Osteoblast (primary cell): ENCODE measurements at regions not wholly inside any gene's neighbourhood (a gene's known extent, or its start where the extent isn't known, plus 50 kb on each side); places are given as distances from the start of the nearest gene placed in this dataset.

Experiments used
- DNase-seq: peaks from one replicate; pipeline ENCODE4 v3.0.0; 2011; ENCODE audit warnings: low spot score, mixed read lengths; ENCODE audit not compliant: insufficient read length; ENCODE audit errors: missing footprints
- H2AFZ ChIP-seq: 2 replicates; pipeline ENCODE4 v1.6.0; 2011; ENCODE audit warnings: mild to moderate bottlenecking, low read length
- H3K27ac ChIP-seq: 2 replicates; pipeline ENCODE4 v1.5.1; 2011; ENCODE audit warnings: mild to moderate bottlenecking, low read depth, low read length, moderate library complexity
- H3K27me3 ChIP-seq: 2 replicates; pipeline ENCODE4 v1.6.0; 2012; ENCODE audit warnings: mild to moderate bottlenecking, control low read depth, inconsistent platforms, low read length, moderate library complexity; ENCODE audit not compliant: insufficient read depth
- H3K36me3 ChIP-seq: 2 replicates; pipeline ENCODE4 v1.5.1; 2011; ENCODE audit warnings: mild to moderate bottlenecking, low read length, control low read depth, moderate library complexity; ENCODE audit not compliant: insufficient read depth
- H3K4me1 ChIP-seq: 2 replicates; pipeline ENCODE4 v1.5.1; 2011; ENCODE audit warnings: mild to moderate bottlenecking, low read length, control low read depth, moderate library complexity; ENCODE audit not compliant: insufficient read depth
- H3K4me2 ChIP-seq: 2 replicates; pipeline ENCODE4 v1.6.0; 2011; ENCODE audit warnings: mild to moderate bottlenecking, low read length; ENCODE audit not compliant: insufficient read depth
- H3K4me3 ChIP-seq: fragments of 200-600 bp; sonication (generic); 3 replicates; pipeline ENCODE4 v1.5.1; 2012; ENCODE audit warnings: mild to moderate bottlenecking, low read length, inconsistent platforms; ENCODE audit not compliant: insufficient read depth
- H3K79me2 ChIP-seq: 2 replicates; pipeline ENCODE4 v1.6.0; 2012; ENCODE audit warnings: mild to moderate bottlenecking, low read length, control low read depth, inconsistent platforms; ENCODE audit not compliant: insufficient read depth
- H3K9me3 ChIP-seq: 2 replicates; pipeline ENCODE4 v1.5.1; 2011; ENCODE audit warnings: low read depth, low read length, control low read depth
- H4K20me1 ChIP-seq: 2 replicates; pipeline ENCODE4 v1.6.0; 2012; ENCODE audit warnings: mild to moderate bottlenecking, low read length, control low read depth; ENCODE audit not compliant: insufficient read depth
- CTCF ChIP-seq: IDR thresholded peaks from 2 replicates; pipeline ENCODE4 v1.5.1; 2011; ENCODE audit warnings: mild to moderate bottlenecking, low read depth, low read length, moderate library complexity; ENCODE audit errors: extremely low read depth

- Histone ChIP-seq H3K27ac (no peak overlapping the region), H3K4me3 (no peak overlapping the region), H3K4me2 (no peak overlapping the region), H3K9me3 (no peaks in the 10 kb centered on the region), H3K27me3 (no peaks in the 10 kb centered on the region), H3K4me1 (no peaks in the 10 kb centered on the region), H3K79me2 (no peaks in the 10 kb centered on the region), H2AFZ (no peak overlapping the region), H4K20me1 (no peaks in the 10 kb centered on the region), H3K36me3 (no peaks in the 10 kb centered on the region)
- no peak for DNase-seq
- no peak for TF ChIP-seq CTCF
Observed at GRCh38 chr4:164229255-164229654, 524.7 kb upstream of the SMIM31 start.

- Histone ChIP-seq H3K9me3 (no peaks in the 10 kb centered on the region), H3K36me3 (no peaks in the 10 kb centered on the region), H2AFZ (no peak overlapping the region), H3K27ac (no peak overlapping the region), H3K4me2 (no peak overlapping the region), H4K20me1 (no peaks in the 10 kb centered on the region), H3K4me3 (no peak overlapping the region), H3K4me1 (no peaks in the 10 kb centered on the region), H3K27me3 (no peaks in the 10 kb centered on the region), H3K79me2 (no peaks in the 10 kb centered on the region)
- no peak for DNase-seq
- no peak for TF ChIP-seq CTCF
Observed at GRCh38 chr4:164239433-164239832, 514.5 kb upstream of the SMIM31 start.

- no peaks in the 10 kb centered on the region for H3K9me3 ChIP-seq
- no peak for DNase-seq
- H3K4me1 ChIP-seq = no peaks in the 10 kb centered on the region
- no peak overlapping the region for H2AFZ ChIP-seq
- H3K4me3 ChIP-seq = no peak overlapping the region
- H4K20me1 ChIP-seq = no peaks in the 10 kb centered on the region
- no peaks in the 10 kb centered on the region for H3K36me3 ChIP-seq
- no peaks in the 10 kb centered on the region for H3K27me3 ChIP-seq
- H3K4me2 ChIP-seq = no peak overlapping the region
- H3K27ac ChIP-seq = no peak overlapping the region
- no peaks in the 10 kb centered on the region for H3K79me2 ChIP-seq
- no peak for TF ChIP-seq CTCF
Observed at GRCh38 chr4:164239976-164240375, 514.0 kb upstream of the SMIM31 start.

- H3K9me3 ChIP-seq = no peaks in the 10 kb centered on the region
- no peak for TF ChIP-seq CTCF
- H3K4me2 ChIP-seq = no peak overlapping the region
- no peaks in the 10 kb centered on the region for H4K20me1 ChIP-seq
- H3K27ac ChIP-seq = no peak overlapping the region
- H3K79me2 ChIP-seq = no peaks in the 10 kb centered on the region
- no peak overlapping the region for H3K4me3 ChIP-seq
- no peaks in the 10 kb centered on the region for H3K4me1 ChIP-seq
- H3K27me3 ChIP-seq = no peaks in the 10 kb centered on the region
- no peaks in the 10 kb centered on the region for H3K36me3 ChIP-seq
- DNase-seq = peak; percentile 15
- H2AFZ ChIP-seq = no peak overlapping the region
Observed at GRCh38 chr4:164251257-164251656, 502.7 kb upstream of the SMIM31 start.
